ENCODE measurements at regions not wholly inside any gene's neighbourhood (a gene's known extent, or its start where the extent isn't known, plus 50 kb on each side); places are given as distances from the start of the nearest gene placed in this dataset.

GRCh38 chr18:33828949-33829348, 250.9 kb downstream of the ASXL3 start:
- Mint-ChIP-seq H3K27me3 (ENCODE audit: insufficient read depth, low read depth, poor library complexity) (peaks cover 5% of the 10 kb centered on the region), H3K27ac (no peak overlapping the region), H3K4me3 (no peak overlapping the region), H3K9me3 (peaks cover 10% of the 10 kb centered on the region), H3K4me1 (peaks cover 3% of the 10 kb centered on the region; the same call in 1 of the 3 replicates), H3K36me3 (ENCODE audit: low read depth) (peaks cover 4% of the 10 kb centered on the region; the same call in 1 of the 3 replicates)
- no peaks in the 10 kb centered on the region for H4K20me1 ChIP-seq (replicated peaks; ENCODE audit: insufficient read depth)
- no peak overlapping the region for H3K4me2 ChIP-seq
- H3K27me3 ChIP-seq (ENCODE audit: insufficient read depth) = no peaks in the 10 kb centered on the region
- no peak overlapping the region for H2AFZ ChIP-seq
- TF ChIP-seq STAT1 (IDR thresholded peaks at IDR 0.05; ENCODE audit: unreplicated experiment) (no peak), ETS1 (IDR thresholded peaks at IDR 0.05) (no peak), CTCF (conservative IDR thresholded peaks at IDR 0.05; ENCODE audit: low read depth in 2 of 2) (no peak)
- H3K79me2 ChIP-seq (replicated peaks; ENCODE audit: insufficient read depth) = no peaks in the 10 kb centered on the region
- H3K9me2 ChIP-seq (ENCODE audit: insufficient read depth) = no peaks in the 10 kb centered on the region
- no peaks in the 10 kb centered on the region for H3F3A ChIP-seq (replicated peaks; ENCODE audit: low read depth)
- no peaks in the 10 kb centered on the region for H3K4me1 ChIP-seq (ENCODE audit: insufficient read depth)
- H3K36me3 ChIP-seq (ENCODE audit: insufficient read depth) = no peaks in the 10 kb centered on the region
- ATAC-seq (no peak), DNase-seq (ENCODE audit: low spot score) (no peak)
- no peak overlapping the region for H3K27ac ChIP-seq (ENCODE audit: low read depth)
- H3K4me3 ChIP-seq = no peak overlapping the region

- H3K36me3 ChIP-seq (ENCODE audit: insufficient read depth) = no peaks in the 10 kb centered on the region
- H4K20me1 ChIP-seq (replicated peaks; ENCODE audit: insufficient read depth) = no peaks in the 10 kb centered on the region
- DNase-seq (ENCODE audit: low spot score) (no peak), ATAC-seq (no peak)
- H3K27me3 Mint-ChIP-seq (ENCODE audit: insufficient read depth, low read depth, poor library complexity) = peaks cover 2% of the 10 kb centered on the region
- no peaks in the 10 kb centered on the region for H3K9me2 ChIP-seq (ENCODE audit: insufficient read depth)
- H3K4me3 Mint-ChIP-seq = no peak overlapping the region
- no peaks in the 10 kb centered on the region; the same call in 2 of the 3 replicates for H3K36me3 Mint-ChIP-seq (ENCODE audit: low read depth)
- H3F3A ChIP-seq (replicated peaks; ENCODE audit: low read depth) = no peaks in the 10 kb centered on the region
- H3K4me1 ChIP-seq (ENCODE audit: insufficient read depth) = no peaks in the 10 kb centered on the region
- H3K9me3 Mint-ChIP-seq = peaks cover under 1% of the 10 kb centered on the region; the same call in 2 of the 3 replicates
- H2AFZ ChIP-seq = no peak overlapping the region
- H3K27ac Mint-ChIP-seq = no peak overlapping the region
- no peaks in the 10 kb centered on the region for H3K27me3 ChIP-seq (ENCODE audit: insufficient read depth)
- H3K4me3 ChIP-seq = no peak overlapping the region
- TF ChIP-seq ETS1 (IDR thresholded peaks at IDR 0.05) (no peak), CREB1 (CRISPR knock-in tag; IDR thresholded peaks at IDR 0.05; ENCODE audit: low read depth) (no peak), ZNF331 (CRISPR knock-in tag; IDR thresholded peaks at IDR 0.05; ENCODE audit: low read depth) (no peak), EZH2 (IDR thresholded peaks at IDR 0.05; ENCODE audit: low read depth, unreplicated experiment) (no peak), ZNF114 (CRISPR knock-in tag; IDR thresholded peaks at IDR 0.05) (no peak), ZNF462 (CRISPR knock-in tag; IDR thresholded peaks at IDR 0.05) (no peak), EZH2phosphoT487 (IDR thresholded peaks at IDR 0.05; ENCODE audit: unreplicated experiment) (no peak)
- H3K4me1 Mint-ChIP-seq = peaks cover 5% of the 10 kb centered on the region; the same call in 1 of the 3 replicates
- no peak overlapping the region for H3K4me2 ChIP-seq
- no peak overlapping the region for H3K27ac ChIP-seq (ENCODE audit: low read depth)
- no peaks in the 10 kb centered on the region for H3K79me2 ChIP-seq (replicated peaks; ENCODE audit: insufficient read depth)
These were observed 248.1 kb downstream of the ASXL3 start for GRCh38 chr18:33826151-33826550.

Measured in GM23338 (cell line).